ENCODE measurements at regions not wholly inside any gene's neighbourhood (a gene's known extent, or its start where the extent isn't known, plus 50 kb on each side); places are given as distances from the start of the nearest gene placed in this dataset.

- TF ChIP-seq BHLHE40 (IDR thresholded peaks at IDR 0.05; ENCODE audit: borderline replicate concordance) (no peak), LEF1 (IDR thresholded peaks at IDR 0.05; ENCODE audit: borderline replicate concordance) (no peak), FOXK2 (IDR thresholded peaks at IDR 0.05) (no peak), SP1 (IDR thresholded peaks at IDR 0.05) (no peak), ZNF384 (IDR thresholded peaks at IDR 0.05) (no peak), ARNT (IDR thresholded peaks at IDR 0.05) (no peak), CTBP1 (IDR thresholded peaks at IDR 0.05; ENCODE audit: borderline replicate concordance) (no peak), TARDBP (IDR thresholded peaks at IDR 0.05) (no peak), FOXA1 (IDR thresholded peaks at IDR 0.05) (no peak), SUZ12 (IDR thresholded peaks at IDR 0.05) (no peak), L3MBTL2 (conservative IDR thresholded peaks at IDR 0.05) (no peak), PKNOX1 (IDR thresholded peaks at IDR 0.05) (no peak), NFRKB (IDR thresholded peaks at IDR 0.05) (no peak), ELF4 (IDR thresholded peaks at IDR 0.05) (no peak), HDGF (IDR thresholded peaks at IDR 0.05; ENCODE audit: borderline replicate concordance) (no peak), FOXM1 (IDR thresholded peaks at IDR 0.05; ENCODE audit: borderline replicate concordance) (no peak)
- DNase-seq (ENCODE audit: extremely low spot score) = no peak
- CTCF ChIA-PET = no interaction called here
- POLR2A ChIA-PET = no interaction called here
Observed at GRCh38 chr4:27887646-27888045, 1027.0 kb downstream of the STIM2 start.

- ChIA-PET CTCF (no interaction called here), POLR2A (no interaction called here)
- no peak for TF ChIP-seq BHLHE40 (IDR thresholded peaks at IDR 0.05; ENCODE audit: borderline replicate concordance)
- no peak for TF ChIP-seq NFRKB (IDR thresholded peaks at IDR 0.05)
- TF ChIP-seq L3MBTL2 (conservative IDR thresholded peaks at IDR 0.05) = no peak
- no peak for TF ChIP-seq LEF1 (IDR thresholded peaks at IDR 0.05; ENCODE audit: borderline replicate concordance)
- TF ChIP-seq CTBP1 (IDR thresholded peaks at IDR 0.05; ENCODE audit: borderline replicate concordance) = no peak
- TF ChIP-seq ZNF384 (IDR thresholded peaks at IDR 0.05) = no peak
- TF ChIP-seq TARDBP (IDR thresholded peaks at IDR 0.05) = no peak
- no peak for DNase-seq (ENCODE audit: extremely low spot score)
Observed at GRCh38 chr4:27888505-27888904, 1027.9 kb downstream of the STIM2 start.

- TF ChIP-seq HDGF (IDR thresholded peaks at IDR 0.05; ENCODE audit: borderline replicate concordance) = no peak
- no peak for TF ChIP-seq PKNOX1 (IDR thresholded peaks at IDR 0.05)
- TF ChIP-seq ELF4 (IDR thresholded peaks at IDR 0.05) = no peak
- TF ChIP-seq L3MBTL2 (conservative IDR thresholded peaks at IDR 0.05) = no peak
- TF ChIP-seq FOXK2 (IDR thresholded peaks at IDR 0.05) = no peak
- no peak for TF ChIP-seq ARNT (IDR thresholded peaks at IDR 0.05)
- TF ChIP-seq FOXA1 (IDR thresholded peaks at IDR 0.05) = no peak
- no peak for TF ChIP-seq ZNF384 (IDR thresholded peaks at IDR 0.05)
- no peak for TF ChIP-seq FOXM1 (IDR thresholded peaks at IDR 0.05; ENCODE audit: borderline replicate concordance)
- no peak for TF ChIP-seq SP1 (IDR thresholded peaks at IDR 0.05)
- CTCF ChIA-PET = no interaction called here
- DNase-seq (ENCODE audit: extremely low spot score) = no peak
- POLR2A ChIA-PET = no interaction called here
Observed at GRCh38 chr4:27894951-27895350, 1034.3 kb downstream of the STIM2 start.

- DNase-seq (ENCODE audit: extremely low spot score) = no peak
- ChIA-PET CTCF (no interaction called here), POLR2A (no interaction called here)
- TF ChIP-seq ARNT (IDR thresholded peaks at IDR 0.05) (no peak), SP1 (IDR thresholded peaks at IDR 0.05) (no peak), SUZ12 (IDR thresholded peaks at IDR 0.05) (no peak), BHLHE40 (IDR thresholded peaks at IDR 0.05; ENCODE audit: borderline replicate concordance) (no peak), PKNOX1 (IDR thresholded peaks at IDR 0.05) (no peak), LEF1 (IDR thresholded peaks at IDR 0.05; ENCODE audit: borderline replicate concordance) (no peak), TARDBP (IDR thresholded peaks at IDR 0.05) (no peak), FOXA1 (IDR thresholded peaks at IDR 0.05) (no peak), FOXK2 (IDR thresholded peaks at IDR 0.05) (no peak), ZNF384 (IDR thresholded peaks at IDR 0.05) (no peak), NFRKB (IDR thresholded peaks at IDR 0.05) (no peak), FOXM1 (IDR thresholded peaks at IDR 0.05; ENCODE audit: borderline replicate concordance) (no peak), CTBP1 (IDR thresholded peaks at IDR 0.05; ENCODE audit: borderline replicate concordance) (no peak), L3MBTL2 (conservative IDR thresholded peaks at IDR 0.05) (no peak), ELF4 (IDR thresholded peaks at IDR 0.05) (no peak), HDGF (IDR thresholded peaks at IDR 0.05; ENCODE audit: borderline replicate concordance) (no peak)
Observed at GRCh38 chr4:27908356-27908755, 1047.7 kb downstream of the STIM2 start.

GRCh38 chr4:27910227-27910626, 1049.6 kb downstream of the STIM2 start:
- ChIA-PET CTCF (no interaction called here), POLR2A (no interaction called here)
- TF ChIP-seq FOXM1 (IDR thresholded peaks at IDR 0.05; ENCODE audit: borderline replicate concordance) (no peak), FOXK2 (IDR thresholded peaks at IDR 0.05) (no peak)
- no peak for DNase-seq (ENCODE audit: extremely low spot score)

- DNase-seq (ENCODE audit: extremely low spot score) = no peak
- CTCF ChIA-PET = no interaction called here
- no peak for TF ChIP-seq L3MBTL2 (conservative IDR thresholded peaks at IDR 0.05)
- no peak for TF ChIP-seq SP1 (IDR thresholded peaks at IDR 0.05)
- no peak for TF ChIP-seq TARDBP (IDR thresholded peaks at IDR 0.05)
- TF ChIP-seq HDGF (IDR thresholded peaks at IDR 0.05; ENCODE audit: borderline replicate concordance) = no peak
- no peak for TF ChIP-seq ZNF384 (IDR thresholded peaks at IDR 0.05)
- no peak for TF ChIP-seq FOXM1 (IDR thresholded peaks at IDR 0.05; ENCODE audit: borderline replicate concordance)
- TF ChIP-seq PKNOX1 (IDR thresholded peaks at IDR 0.05) = no peak
- TF ChIP-seq CTBP1 (IDR thresholded peaks at IDR 0.05; ENCODE audit: borderline replicate concordance) = no peak
- no peak for TF ChIP-seq SUZ12 (IDR thresholded peaks at IDR 0.05)
- POLR2A ChIA-PET = no interaction called here
Observed at GRCh38 chr4:27911047-27911446, 1050.4 kb downstream of the STIM2 start.

Data from HEK293T (cell line).